RWPE2 (cell line): ENCODE measurements at regions not wholly inside any gene's neighbourhood (a gene's known extent, or its start where the extent isn't known, plus 50 kb on each side); places are given as distances from the start of the nearest gene placed in this dataset.

Source experiments
- ATAC-seq: fragments of 200-7000 bp; cut with Tn5 transposase; 3 replicates; pipeline ENCODE4 v1.9.1; 2021; ENCODE audit warnings: low read depth
- DNase-seq: peaks from one replicate; pipeline ENCODE4 v3.0.0-alpha.2; 2020; ENCODE audit warnings: low spot score
- H3K27ac ChIP-seq: fragments of 450-650 bp; 2 replicates; pipeline ENCODE4 v1.5.1; 2017; ENCODE audit warnings: mild to moderate bottlenecking; ENCODE audit not compliant: poor library complexity, severe bottlenecking
- H3K27me3 ChIP-seq: fragments of 250-450 bp; sonication (Bioruptor Pico); 2 replicates; pipeline ENCODE4 v1.5.1; 2021; ENCODE audit warnings: mild to moderate bottlenecking, moderate library complexity; ENCODE audit not compliant: insufficient read depth, poor library complexity, severe bottlenecking
- H3K36me3 ChIP-seq: fragments of 250-450 bp; sonication (Bioruptor Pico); 2 replicates; pipeline ENCODE4 v1.5.1; 2020; ENCODE audit warnings: low read depth, mild to moderate bottlenecking, moderate library complexity
- H3K4me1 ChIP-seq: fragments of 250-450 bp; sonication (Bioruptor Pico); 2 replicates; pipeline ENCODE4 v1.5.1; 2021; ENCODE audit warnings: mild to moderate bottlenecking, moderate library complexity; ENCODE audit not compliant: insufficient read depth, poor library complexity, severe bottlenecking
- H3K4me3 ChIP-seq: fragments of 250-450 bp; sonication (Bioruptor Pico); 2 replicates; pipeline ENCODE4 v1.5.1; 2021; ENCODE audit warnings: mild to moderate bottlenecking, moderate library complexity; ENCODE audit not compliant: severe bottlenecking
- H3K9me3 ChIP-seq: fragments of 250-450 bp; sonication (Bioruptor Pico); 2 replicates; pipeline ENCODE4 v1.5.1; 2021; ENCODE audit warnings: mild to moderate bottlenecking, moderate library complexity; ENCODE audit not compliant: severe bottlenecking
- CTCF ChIP-seq: fragments of 450-650 bp; IDR thresholded peaks from one replicate; pipeline ENCODE4 v1.5.1; 2017; ENCODE audit warnings: mild to moderate bottlenecking, moderate library complexity; ENCODE audit not compliant: poor library complexity, severe bottlenecking

GRCh38 chr5:135660826-135661575 is 82.2 kb upstream of the CXCL14 start:
- no peak for TF ChIP-seq CTCF
- H3K4me3 ChIP-seq = no peak overlapping the region
- no peak overlapping the region for H3K27ac ChIP-seq
- peaks cover 2% of the 10 kb centered on the region for H3K9me3 ChIP-seq
- ATAC-seq (peak; percentile 45; the same call in 2 of the 3 replicates), DNase-seq (no peak)
- no peaks in the 10 kb centered on the region for H3K36me3 ChIP-seq
- no peaks in the 10 kb centered on the region for H3K27me3 ChIP-seq
- H3K4me1 ChIP-seq = no peaks in the 10 kb centered on the region

- Histone ChIP-seq H3K9me3 (peaks cover 2% of the 10 kb centered on the region), H3K27ac (no peak overlapping the region), H3K4me3 (no peak overlapping the region), H3K4me1 (no peaks in the 10 kb centered on the region), H3K27me3 (no peaks in the 10 kb centered on the region), H3K36me3 (no peaks in the 10 kb centered on the region)
- TF ChIP-seq CTCF = no peak
- DNase-seq (no peak), ATAC-seq (no peak)
Measured at GRCh38 chr5:135657536-135658305, 78.9 kb upstream of the CXCL14 start.

GRCh38 chr5:135655468-135655815 is 76.7 kb upstream of the CXCL14 start:
- ATAC-seq = no peak
- no peak for TF ChIP-seq CTCF
- H3K4me1 ChIP-seq = peaks cover 16% of the 10 kb centered on the region
- DNase-seq = no peak
- H3K9me3 ChIP-seq = peaks cover 2% of the 10 kb centered on the region
- H3K27ac ChIP-seq = no peak overlapping the region
- H3K4me3 ChIP-seq = no peak overlapping the region
- H3K36me3 ChIP-seq = no peaks in the 10 kb centered on the region
- H3K27me3 ChIP-seq = no peaks in the 10 kb centered on the region

GRCh38 chr5:135654761-135655467 is 76.1 kb upstream of the CXCL14 start:
- no peak overlapping the region for H3K27ac ChIP-seq
- H3K4me1 ChIP-seq = peaks cover 20% of the 10 kb centered on the region
- ATAC-seq (no peak), DNase-seq (no peak)
- TF ChIP-seq CTCF = no peak
- peaks cover 2% of the 10 kb centered on the region for H3K9me3 ChIP-seq
- no peaks in the 10 kb centered on the region for H3K27me3 ChIP-seq
- no peak overlapping the region for H3K4me3 ChIP-seq
- H3K36me3 ChIP-seq = no peaks in the 10 kb centered on the region
